WERI-Rb-1 (cell line): ENCODE measurements at regions not wholly inside any gene's neighbourhood (a gene's known extent, or its start where the extent isn't known, plus 50 kb on each side); places are given as distances from the start of the nearest gene placed in this dataset.

ENCODE experiments used
- DNase-seq: peaks from one replicate; pipeline ENCODE4 v3.0.0-alpha.2; 2020
- H3K27ac ChIP-seq: fragments of 250-450 bp; sonication (Bioruptor Pico); 2 replicates; pipeline ENCODE4 v1.5.1; 2020; ENCODE audit warnings: mild to moderate bottlenecking, moderate library complexity
- H3K27me3 ChIP-seq: fragments of 250-450 bp; sonication (Bioruptor Pico); 2 replicates; pipeline ENCODE4 v1.5.1; 2021; ENCODE audit warnings: mild to moderate bottlenecking, low read depth, moderate library complexity; ENCODE audit not compliant: insufficient read depth, severe bottlenecking
- H3K36me3 ChIP-seq: fragments of 250-450 bp; sonication (Bioruptor Pico); 2 replicates; pipeline ENCODE4 v1.5.1; 2020; ENCODE audit warnings: mild to moderate bottlenecking, moderate library complexity
- H3K4me3 ChIP-seq: 2 replicates; pipeline ENCODE4 v1.5.1; 2011; ENCODE audit warnings: low read depth, mild to moderate bottlenecking, control low read depth, low read length
- H3K9me3 ChIP-seq: fragments of 250-450 bp; sonication (Bioruptor Pico); 2 replicates; pipeline ENCODE4 v1.5.1; 2021; ENCODE audit warnings: mild to moderate bottlenecking, moderate library complexity; ENCODE audit not compliant: severe bottlenecking
- TF ChIP-seq, protein P1 (sequence below): IDR thresholded peaks from 2 replicates; pipeline ENCODE4 v1.5.1; 2011; ENCODE audit warnings: low read depth, mild to moderate bottlenecking, control low read depth, inconsistent platforms, low read length

GRCh38 chr4:156019246-156019645 is 65.6 kb upstream of the CTSO start:
- Histone ChIP-seq H3K27me3 (no peaks in the 10 kb centered on the region), H3K36me3 (no peaks in the 10 kb centered on the region), H3K9me3 (no peaks in the 10 kb centered on the region), H3K27ac (no peak overlapping the region), H3K4me3 (no peak overlapping the region)
- no peak for DNase-seq
- TF ChIP-seq, protein P1, sequence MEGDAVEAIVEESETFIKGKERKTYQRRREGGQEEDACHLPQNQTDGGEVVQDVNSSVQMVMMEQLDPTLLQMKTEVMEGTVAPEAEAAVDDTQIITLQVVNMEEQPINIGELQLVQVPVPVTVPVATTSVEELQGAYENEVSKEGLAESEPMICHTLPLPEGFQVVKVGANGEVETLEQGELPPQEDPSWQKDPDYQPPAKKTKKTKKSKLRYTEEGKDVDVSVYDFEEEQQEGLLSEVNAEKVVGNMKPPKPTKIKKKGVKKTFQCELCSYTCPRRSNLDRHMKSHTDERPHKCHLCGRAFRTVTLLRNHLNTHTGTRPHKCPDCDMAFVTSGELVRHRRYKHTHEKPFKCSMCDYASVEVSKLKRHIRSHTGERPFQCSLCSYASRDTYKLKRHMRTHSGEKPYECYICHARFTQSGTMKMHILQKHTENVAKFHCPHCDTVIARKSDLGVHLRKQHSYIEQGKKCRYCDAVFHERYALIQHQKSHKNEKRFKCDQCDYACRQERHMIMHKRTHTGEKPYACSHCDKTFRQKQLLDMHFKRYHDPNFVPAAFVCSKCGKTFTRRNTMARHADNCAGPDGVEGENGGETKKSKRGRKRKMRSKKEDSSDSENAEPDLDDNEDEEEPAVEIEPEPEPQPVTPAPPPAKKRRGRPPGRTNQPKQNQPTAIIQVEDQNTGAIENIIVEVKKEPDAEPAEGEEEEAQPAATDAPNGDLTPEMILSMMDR = no peak

GRCh38 chr4:156018383-156018782 is 64.7 kb upstream of the CTSO start:
- DNase-seq = no peak
- H3K36me3 ChIP-seq = no peaks in the 10 kb centered on the region
- no peaks in the 10 kb centered on the region for H3K27me3 ChIP-seq
- H3K4me3 ChIP-seq = no peak overlapping the region
- TF ChIP-seq, protein P1 = no peak
- no peaks in the 10 kb centered on the region for H3K9me3 ChIP-seq
- no peak overlapping the region for H3K27ac ChIP-seq

DNA sequence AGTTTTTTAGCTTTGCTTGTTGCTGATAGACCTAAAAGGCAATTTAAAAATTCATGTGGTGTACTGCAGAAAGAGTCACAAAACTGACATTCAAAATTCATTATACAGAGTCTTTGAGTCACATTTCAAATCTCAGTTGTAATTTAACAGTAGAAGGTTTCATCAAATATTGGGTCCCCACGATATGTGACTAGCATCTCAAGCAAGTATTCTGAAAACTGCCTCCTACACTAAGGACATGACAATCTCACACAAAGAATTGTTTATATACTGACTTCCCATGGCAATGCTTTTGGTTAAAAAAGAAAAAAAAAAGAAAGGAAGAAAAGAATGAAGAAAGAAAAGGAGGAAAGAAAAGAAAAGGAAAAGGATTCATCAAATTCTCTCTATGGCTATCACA is 62.1 kb upstream of the CTSO start:
- Histone ChIP-seq H3K4me3 (no peak overlapping the region), H3K27me3 (no peaks in the 10 kb centered on the region), H3K36me3 (no peaks in the 10 kb centered on the region), H3K9me3 (no peaks in the 10 kb centered on the region), H3K27ac (no peak overlapping the region)
- no peak for DNase-seq
- TF ChIP-seq, protein P1 = no peak

DNA sequence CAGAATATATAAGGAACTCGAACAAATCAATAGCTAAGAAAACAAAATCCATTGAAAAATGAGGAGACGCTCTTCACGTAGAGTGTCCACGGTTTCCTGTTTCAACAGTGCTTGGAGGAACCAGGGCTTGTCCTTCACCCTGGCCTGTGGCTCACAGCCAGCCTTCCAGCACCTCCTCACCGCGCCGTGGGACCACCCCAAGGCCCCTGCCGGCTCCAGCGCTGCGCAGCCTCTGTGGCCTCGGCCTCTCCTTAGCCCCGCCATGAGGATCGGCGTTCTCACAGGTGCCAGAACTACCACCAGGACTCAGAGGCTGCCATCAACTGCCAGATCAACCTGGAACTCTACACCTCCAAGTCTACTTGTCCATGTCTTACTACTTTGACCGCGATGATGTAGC is 52.5 kb upstream of the CTSO start:
- Histone ChIP-seq H3K27me3 (no peaks in the 10 kb centered on the region), H3K27ac (no peak overlapping the region), H3K9me3 (no peaks in the 10 kb centered on the region), H3K36me3 (no peaks in the 10 kb centered on the region), H3K4me3 (no peak overlapping the region)
- TF ChIP-seq, protein P1 = no peak
- DNase-seq = no peak
